GM12875 (cell line): ENCODE measurements at regions not wholly inside any gene's neighbourhood (a gene's known extent, or its start where the extent isn't known, plus 50 kb on each side); places are given as distances from the start of the nearest gene placed in this dataset.
"Not testable (repeated sequence)": the region's sequence is repeated elsewhere in the genome, so short reads cannot be mapped to it uniquely, and the experiment has no call there.

Experiments
- H3K4me3 ChIP-seq: one replicate; pipeline ENCODE4 v1.5.1; 2011; ENCODE audit warnings: low read depth, low read length, control low read depth
- CTCF ChIP-seq: IDR thresholded peaks from 2 replicates; pipeline ENCODE4 v1.5.1; 2011; ENCODE audit warnings: low read depth, mild to moderate bottlenecking, control low read depth, inconsistent platforms, low read length, moderate library complexity, borderline replicate concordance; ENCODE audit not compliant: insufficient read depth

GRCh38 chr9:104999136-104999535, 71.2 kb upstream of the ABCA1 start:
- H3K4me3 ChIP-seq, result no peak overlapping the region
- no peak for TF ChIP-seq CTCF

GRCh38 chr9:105000529-105000928, 72.6 kb upstream of the ABCA1 start:
- H3K4me3 ChIP-seq, result not testable (repeated sequence)

DNA sequence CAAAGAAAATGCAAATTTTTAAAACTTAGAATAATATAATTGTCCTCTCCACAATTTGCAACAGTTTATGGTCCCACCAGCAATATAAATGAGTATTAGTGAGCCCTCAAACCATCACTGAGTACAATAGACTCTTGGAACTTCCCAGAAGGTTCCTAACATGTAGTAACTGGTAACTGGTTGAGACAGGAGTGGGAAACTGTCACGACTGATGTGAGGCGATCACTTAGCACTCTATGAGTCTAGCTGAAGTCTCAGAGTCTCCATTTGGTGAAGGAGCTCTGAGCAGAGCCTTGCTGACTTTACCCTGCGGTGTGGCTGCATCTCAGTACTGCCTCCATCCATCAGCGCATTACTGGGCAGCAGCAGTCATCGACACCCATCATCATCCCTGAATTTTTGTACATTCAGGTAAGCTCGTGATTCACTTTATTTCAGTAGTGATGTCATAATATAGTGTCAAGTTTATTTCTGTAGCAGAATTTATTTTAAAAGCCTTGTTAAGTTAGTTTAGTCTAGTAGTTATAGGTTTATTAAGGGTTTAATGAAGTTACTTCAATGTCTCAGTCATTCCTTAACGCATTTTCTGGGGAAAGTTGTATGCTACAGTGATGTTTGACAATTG, 76.6 kb upstream of the ABCA1 start:
- no peak for TF ChIP-seq CTCF
- no peak overlapping the region for H3K4me3 ChIP-seq

- no peak for TF ChIP-seq CTCF
- H3K4me3 ChIP-seq, result no peak overlapping the region
These were observed 77.2 kb upstream of the ABCA1 start for GRCh38 chr9:105005186-105005585.

GRCh38 chr9:105006514-105006913, 78.6 kb upstream of the ABCA1 start:
- H3K4me3 ChIP-seq, result no peak overlapping the region
- TF ChIP-seq CTCF, result no peak

DNA sequence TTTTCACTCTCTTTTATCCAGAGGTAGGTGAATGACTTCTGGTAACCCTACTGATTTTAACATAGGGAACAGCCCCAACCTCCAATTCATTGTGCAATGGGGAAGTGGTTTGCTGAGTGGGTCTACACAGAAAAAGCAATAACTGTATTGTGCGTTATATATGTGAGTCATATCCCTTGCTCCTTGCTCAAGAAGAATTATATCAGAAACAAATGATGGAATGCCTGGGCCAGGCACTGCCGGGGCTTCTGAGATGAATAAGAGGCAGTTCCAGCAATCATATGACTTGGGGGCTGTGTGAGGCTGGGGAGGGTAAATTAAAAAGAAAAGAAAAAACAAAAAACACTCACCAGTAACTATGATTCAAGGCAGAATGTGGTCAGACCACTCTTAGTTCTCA, 79.2 kb upstream of the ABCA1 start:
- no peak for TF ChIP-seq CTCF
- no peak overlapping the region for H3K4me3 ChIP-seq

GRCh38 chr9:105010089-105010488, 82.1 kb upstream of the ABCA1 start:
- not testable (repeated sequence) for H3K4me3 ChIP-seq

GRCh38 chr9:105021917-105022316, 94.0 kb upstream of the ABCA1 start:
- no peak for TF ChIP-seq CTCF
- no peak overlapping the region for H3K4me3 ChIP-seq

DNA sequence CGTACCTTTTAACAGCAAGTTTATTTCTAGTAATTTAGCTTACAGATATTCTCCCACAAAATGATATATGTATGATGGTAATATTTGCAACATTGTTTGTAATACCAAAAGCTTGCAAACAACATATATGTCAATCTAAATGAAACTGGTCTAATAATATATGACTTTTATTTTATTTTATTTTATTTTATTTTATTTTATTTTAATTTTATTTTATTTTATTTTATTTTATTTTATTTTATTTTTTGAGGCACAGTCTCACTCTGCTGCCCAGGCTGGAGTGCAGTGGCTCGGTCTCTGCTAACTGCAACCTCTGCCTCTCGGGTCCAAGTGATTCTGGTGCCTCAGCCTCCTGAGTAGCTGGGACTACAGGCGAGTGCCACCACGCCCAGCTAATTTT, 94.6 kb upstream of the ABCA1 start:
- not testable (repeated sequence) for H3K4me3 ChIP-seq
